ENCODE measurements at regions not wholly inside any gene's neighbourhood (a gene's known extent, or its start where the extent isn't known, plus 50 kb on each side); places are given as distances from the start of the nearest gene placed in this dataset.

GRCh38 chr7:25512061-25512687 lies 283.9 kb upstream of the NPVF start:
- Histone ChIP-seq H3K27me3 (ENCODE audit: control insufficient read depth in 2 of 2, insufficient read depth in 2 of 2, low read length in 2 of 2) (no peaks in the 10 kb centered on the region), H3K27ac (ENCODE audit: insufficient read depth, low read depth, low read length) (no peak overlapping the region), H3K4me3 (replicated peaks in 1 of 3; ENCODE audit: insufficient read depth in 1 of 3, low read depth in 1 of 3, low read length in 3 of 3) (no peak overlapping the region), H3K4me2 (ENCODE audit: insufficient read depth, low read length) (no peak overlapping the region), H3K9me1 (replicated peaks; ENCODE audit: control insufficient read depth, extremely low read depth, insufficient read depth, low read length) (no peaks in the 10 kb centered on the region), H2AFZ (ENCODE audit: low read depth, low read length) (no peak overlapping the region), H3K9ac (replicated peaks; ENCODE audit: extremely low read depth, insufficient read depth, low read length) (no peak overlapping the region), H3K4me1 (ENCODE audit: control insufficient read depth, extremely low read depth, insufficient read depth, low read length) (no peaks in the 10 kb centered on the region), H3K79me2 (ENCODE audit: control insufficient read depth, insufficient read depth, low read length) (no peaks in the 10 kb centered on the region), H3K36me3 (ENCODE audit: control insufficient read depth in 2 of 2, extremely low read depth in 1 of 2, insufficient read depth in 2 of 2, low read length in 2 of 2) (no peaks in the 10 kb centered on the region), H3K9me3 (replicated peaks; ENCODE audit: control insufficient read depth, insufficient read depth, low read length) (no peaks in the 10 kb centered on the region), H4K20me1 (replicated peaks; ENCODE audit: control insufficient read depth, extremely low read depth, insufficient read depth, low read length) (no peaks in the 10 kb centered on the region)
- no TSS peak for BruUV-seq (replicated peaks)
- TF ChIP-seq MAX (IDR thresholded peaks at IDR 0.05; ENCODE audit: insufficient read depth, insufficient read length) = no peak
- no peak for TF ChIP-seq EZH2 (IDR thresholded peaks at IDR 0.05; ENCODE audit: borderline replicate concordance, low read depth, low read length, severe bottlenecking)
- no peak for TF ChIP-seq FOS (IDR thresholded peaks at IDR 0.05; ENCODE audit: borderline replicate concordance, insufficient read depth, low read length)
- no peak for TF ChIP-seq MYC (IDR thresholded peaks at IDR 0.05; ENCODE audit: low read depth, low read length)
- no peak for TF ChIP-seq CTCF (IDR thresholded peaks at IDR 0.05; ENCODE audit: extremely low read depth in 1 of 2, insufficient read depth in 1 of 2, low read depth in 1 of 2, low read length in 2 of 2)
- no peak for TF ChIP-seq POLR2A (IDR thresholded peaks at IDR 0.05; ENCODE audit: low read depth, low read length)
- no peak for TF ChIP-seq GATA2 (IDR thresholded peaks at IDR 0.05; ENCODE audit: insufficient read depth, insufficient read length, low read depth, low read length)
- TF ChIP-seq JUN (IDR thresholded peaks at IDR 0.05; ENCODE audit: borderline replicate concordance, insufficient read depth, insufficient read length, low read depth) = no peak
- TF ChIP-seq POLR2AphosphoS5 (IDR thresholded peaks at IDR 0.05; ENCODE audit: insufficient read depth, low read depth, low read length) = no peak
- CTCF ChIA-PET = no interaction called here
- intact Hi-C loops (cut with micrococcal nuclease) = no loop called here
- FAIRE-seq (no peak), DNase-seq (ENCODE audit: low read depth, low spot score) (no peak)
- dilution Hi-C loops (cut with MboI; ENCODE audit: extremely low pct_ligation_motif_present, low sequenced_read_pairs) = no loop called here
- POLR2A ChIA-PET = no interaction called here
